ENCODE measurements at regions not wholly inside any gene's neighbourhood (a gene's known extent, or its start where the extent isn't known, plus 50 kb on each side); places are given as distances from the start of the nearest gene placed in this dataset.
"Not testable (repeated sequence)": the region's sequence is repeated elsewhere in the genome, so short reads cannot be mapped to it uniquely, and the experiment has no call there.

GRCh38 chr12:126914170-126914793 lies 1352.7 kb upstream of the TMEM132C start:
- no peak for DNase-seq

GRCh38 chr12:126915309-126915708 lies 1351.7 kb upstream of the TMEM132C start:
- DNase-seq: no peak

GRCh38 chr12:126926023-126926594 lies 1340.9 kb upstream of the TMEM132C start:
- DNase-seq: no peak

GRCh38 chr12:126930234-126930633 lies 1336.7 kb upstream of the TMEM132C start:
- no peak for DNase-seq

GRCh38 chr12:126932156-126932555 lies 1334.8 kb upstream of the TMEM132C start:
- no peak for DNase-seq

- DNase-seq: no peak
These were observed 1331.5 kb upstream of the TMEM132C start for GRCh38 chr12:126935435-126935834.

- DNase-seq: no peak
These were observed 1330.7 kb upstream of the TMEM132C start for GRCh38 chr12:126936181-126936851.

GRCh38 chr12:126937431-126937830 lies 1329.5 kb upstream of the TMEM132C start:
- no peak for DNase-seq

- DNase-seq: no peak
These were observed 1322.3 kb upstream of the TMEM132C start for GRCh38 chr12:126944684-126945083.

- DNase-seq: not testable (repeated sequence)
These were observed 1320.0 kb upstream of the TMEM132C start for GRCh38 chr12:126946958-126947357.

GRCh38 chr12:126949558-126949957 lies 1317.4 kb upstream of the TMEM132C start:
- no peak for DNase-seq

- DNase-seq: no peak
These were observed 1316.7 kb upstream of the TMEM132C start for GRCh38 chr12:126950266-126950665.

GRCh38 chr12:126952096-126953007 lies 1314.6 kb upstream of the TMEM132C start:
- no peak for DNase-seq

GRCh38 chr12:126953365-126953889 lies 1313.5 kb upstream of the TMEM132C start:
- DNase-seq: no peak

GRCh38 chr12:126960221-126960620 lies 1306.7 kb upstream of the TMEM132C start:
- DNase-seq: no peak

- DNase-seq: no peak
These were observed 1306.3 kb upstream of the TMEM132C start for GRCh38 chr12:126960709-126961108.

GRCh38 chr12:126963825-126964224 lies 1303.1 kb upstream of the TMEM132C start:
- DNase-seq: no peak

GRCh38 chr12:126966498-126966897 lies 1300.5 kb upstream of the TMEM132C start:
- DNase-seq: no peak

- DNase-seq: no peak
These were observed 1299.8 kb upstream of the TMEM132C start for GRCh38 chr12:126967152-126967551.

GRCh38 chr12:126974779-126975178 lies 1292.2 kb upstream of the TMEM132C start:
- DNase-seq: no peak

- DNase-seq: no peak
These were observed 1290.4 kb upstream of the TMEM132C start for GRCh38 chr12:126976579-126976978.

- DNase-seq: not testable (repeated sequence)
These were observed 1287.4 kb upstream of the TMEM132C start for GRCh38 chr12:126979564-126979963.

Data from left kidney (tissue), 1 donor.